ENCODE measurements at regions not wholly inside any gene's neighbourhood (a gene's known extent, or its start where the extent isn't known, plus 50 kb on each side); places are given as distances from the start of the nearest gene placed in this dataset.

DNA sequence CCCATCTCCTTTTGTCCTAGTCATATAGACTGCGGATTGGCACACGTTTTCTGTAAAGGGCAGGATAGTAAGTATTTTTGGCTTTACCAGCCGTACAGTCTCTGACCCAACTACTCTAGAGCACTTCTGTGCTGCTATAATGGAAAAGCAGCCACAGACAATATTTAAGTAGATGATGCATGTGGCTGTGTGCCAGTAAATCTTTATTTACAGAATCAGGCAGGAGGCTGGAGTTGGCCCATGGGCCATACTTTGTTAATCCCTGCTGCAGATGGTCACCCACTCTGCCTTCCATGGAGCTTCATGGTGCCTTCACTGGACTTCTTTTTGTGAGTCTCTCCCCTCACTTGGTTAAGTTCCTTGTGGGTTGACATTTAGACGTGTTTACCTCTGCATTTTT, 584.5 kb upstream of the TBX3 start:
- Histone ChIP-seq H2BK15ac (ENCODE audit: low read length) (no peak overlapping the region), H3K27ac (ENCODE audit: low read depth, low read length) (no peak overlapping the region), H3K79me2 (ENCODE audit: control insufficient read depth in 1 of 2, insufficient read depth in 2 of 2, low read length in 2 of 2) (no peaks in the 10 kb centered on the region), H3K4me2 (ENCODE audit: insufficient read depth in 1 of 2, low read depth in 2 of 2, low read length in 2 of 2) (no peak overlapping the region), H3K4me1 (replicated peaks in 1 of 4; ENCODE audit: control insufficient read depth in 3 of 4, insufficient read depth in 4 of 4, low read length in 3 of 4) (no peaks in the 10 kb centered on the region), H3K56ac (replicated peaks; ENCODE audit: insufficient read length, low read depth, low read length) (no peak overlapping the region), H3K9me3 (ENCODE audit: insufficient read depth in 2 of 2, low read depth in 1 of 2, low read length in 1 of 2) (no peaks in the 10 kb centered on the region), H3K9ac (replicated peaks in 1 of 4; ENCODE audit: extremely low read depth in 1 of 4, low read depth in 3 of 4, low read length in 3 of 4) (no peak overlapping the region), H4K20me1 (replicated peaks in 1 of 2; ENCODE audit: control insufficient read depth in 1 of 2, insufficient read depth in 2 of 2, low read length in 2 of 2) (no peaks in the 10 kb centered on the region), H2BK20ac (ENCODE audit: low read length) (no peak overlapping the region), H3K79me1 (ENCODE audit: low read depth, low read length) (no peaks in the 10 kb centered on the region), H2AFZ (ENCODE audit: low read length) (no peak overlapping the region), H4K8ac (ENCODE audit: extremely low read depth, insufficient read depth, low read length) (no peak overlapping the region), H2BK5ac (ENCODE audit: low read depth, low read length) (no peak overlapping the region), H4K91ac (replicated peaks; ENCODE audit: insufficient read length, low read length) (no peak overlapping the region), H2AK5ac (ENCODE audit: low read depth, low read length) (no peak overlapping the region), H3K23me2 (ENCODE audit: low read depth, low read length) (no peaks in the 10 kb centered on the region), H3K14ac (ENCODE audit: insufficient read length) (no peak overlapping the region), H3K36me3 (ENCODE audit: control insufficient read depth in 2 of 4, insufficient read depth in 4 of 4, low read length in 3 of 4) (no peaks in the 10 kb centered on the region), H4K5ac (ENCODE audit: insufficient read length, low read depth, low read length) (no peak overlapping the region), H3K23ac (ENCODE audit: insufficient read length) (no peak overlapping the region), H2BK120ac (replicated peaks; ENCODE audit: low read depth, low read length) (no peak overlapping the region), H2BK12ac (ENCODE audit: low read depth, low read length) (no peak overlapping the region), H3K27me3 (replicated peaks in 1 of 4; ENCODE audit: control insufficient read depth in 3 of 4, extremely low read depth in 1 of 4, insufficient read depth in 3 of 4, low read length in 3 of 4) (no peaks in the 10 kb centered on the region), H3K4me3 (ENCODE audit: extremely low read depth in 1 of 4, insufficient read depth in 2 of 4, low read depth in 3 of 4, low read length in 4 of 4) (no peak overlapping the region), H3K18ac (ENCODE audit: extremely low read depth, low read length) (no peak overlapping the region), H3K4ac (replicated peaks; ENCODE audit: insufficient read length, low read depth, low read length) (no peak overlapping the region)
- TF ChIP-seq RXRA (IDR thresholded peaks at IDR 0.05; ENCODE audit: insufficient read depth, low read depth, low read length): no peak
- no peak for TF ChIP-seq TEAD4 (IDR thresholded peaks at IDR 0.05; ENCODE audit: low read depth, low read length)
- WGBS, 2 experiments (ENCODE audit: extremely low coverage in 1 of 2, insufficient coverage in 1 of 2, insufficient read length in 1 of 2, insufficient replicate concordance in 2 of 2, low coverage in 1 of 2, low lambda C conversion rate in 2 of 2, missing lambda C conversion rate in 1 of 2): 82% methylated on average over 4 of the region's 4 CpGs; no CpG with 5 or more reads in 1 of the 2 experiments
- DNase-seq (ENCODE audit: low read depth in 1 of 2, low spot score in 2 of 2): no peak
- FAIRE-seq: no peak
- CTCF ChIA-PET (ENCODE audit: partially characterized antibody): interaction anchor here (0.7 kb wide), 1 partner anchor 15 kb away, joined by 3 read pairs; no protein-coding TSS in a partner anchor
- POLR2A ChIA-PET (ENCODE audit: partially characterized antibody): no interaction called here

Data from H1 (cell line).